22Rv1 (cell line): ENCODE measurements at regions not wholly inside any gene's neighbourhood (a gene's known extent, or its start where the extent isn't known, plus 50 kb on each side); places are given as distances from the start of the nearest gene placed in this dataset.

ENCODE experiments used
- CTCF ChIP-seq: fragments of 450-650 bp; IDR thresholded peaks from 2 replicates; pipeline ENCODE4 v1.5.1; 2017; ENCODE audit warnings: mild to moderate bottlenecking
- ZFX ChIP-seq: fragments of 450-650 bp; IDR thresholded peaks from 2 replicates; pipeline ENCODE4 v1.6.1; 2017; ENCODE audit warnings: antibody characterized with exemption, borderline replicate concordance

- TF ChIP-seq CTCF (no peak), ZFX (no peak)
These were observed 130.1 kb downstream of the SLC41A2 start for GRCh38 chr12:104828015-104828414.
